ENCODE measurements at regions not wholly inside any gene's neighbourhood (a gene's known extent, or its start where the extent isn't known, plus 50 kb on each side); places are given as distances from the start of the nearest gene placed in this dataset.
A peak's percentile ranks its signal among the peaks of the same experiment; 100 is the strongest.

- H3K27me3 ChIP-seq (ENCODE audit: control insufficient read depth, insufficient read depth, low read length), result peaks cover 28% of the 10 kb centered on the region
Measured at GRCh38 chr13:94968757-94969086, 256.4 kb upstream of the SOX21 start.

GRCh38 chr13:94968040-94968756 lies 255.9 kb upstream of the SOX21 start:
- no peak overlapping the region for H3K9ac ChIP-seq (ENCODE audit: insufficient read depth, low read length)
- no peaks in the 10 kb centered on the region for H4K20me1 ChIP-seq (ENCODE audit: control insufficient read depth, extremely low read depth, insufficient read depth, low read length)
- peak; percentile 25 for TF ChIP-seq EZH2 (IDR thresholded peaks at IDR 0.05; ENCODE audit: low read length, missing control alignments)
- peak in 1 of 2 donors; percentile 9 for TF ChIP-seq CTCF (conservative IDR thresholded peaks at IDR 0.05 in 1 of 2, IDR thresholded peaks at IDR 0.05 in 1 of 2; ENCODE audit: low read depth in 1 of 2, low read length in 2 of 2)
- no peaks in the 10 kb centered on the region for H3K79me2 ChIP-seq (ENCODE audit: control insufficient read depth, insufficient read depth, low read length)
- no peaks in the 10 kb centered on the region for H3K4me1 ChIP-seq (ENCODE audit: control insufficient read depth, extremely low read depth, insufficient read depth, low read length)
- peak overlapping the region; percentile 44 for H3K4me2 ChIP-seq (ENCODE audit: extremely low read depth, insufficient read depth, low read length)
- H3K27ac ChIP-seq (ENCODE audit: insufficient read depth, low read length), result no peak overlapping the region
- H3K36me3 ChIP-seq (ENCODE audit: control insufficient read depth, insufficient read depth, low read length), result no peaks in the 10 kb centered on the region
- H2AFZ ChIP-seq (ENCODE audit: low read length), result no peak overlapping the region
- peak overlapping the region in 2 of 4 experiments; percentile 37 to 44 for H3K4me3 ChIP-seq (replicated peaks in 1 of 4; ENCODE audit: control extremely low read depth in 1 of 4, insufficient read depth in 1 of 4, low read depth in 3 of 4, low read length in 4 of 4)
- DNase-seq (ENCODE audit: low read depth in 2 of 2), result peak; percentile 7 to 20
- peaks cover 28% of the 10 kb centered on the region for H3K27me3 ChIP-seq (ENCODE audit: control insufficient read depth, insufficient read depth, low read length)
- H3K9me3 ChIP-seq (ENCODE audit: control insufficient read depth, insufficient read depth, low read depth, low read length), result no peaks in the 10 kb centered on the region

More at GRCh38 chr13:94968757-94969086, 256.4 kb upstream of the SOX21 start:
- Histone ChIP-seq H3K36me3 (ENCODE audit: control insufficient read depth, insufficient read depth, low read length) (no peaks in the 10 kb centered on the region), H3K9me3 (ENCODE audit: control insufficient read depth, insufficient read depth, low read depth, low read length) (no peaks in the 10 kb centered on the region), H3K27ac (ENCODE audit: insufficient read depth, low read length) (no peak overlapping the region), H3K4me1 (ENCODE audit: control insufficient read depth, extremely low read depth, insufficient read depth, low read length) (no peaks in the 10 kb centered on the region), H3K4me2 (ENCODE audit: extremely low read depth, insufficient read depth, low read length) (no peak overlapping the region), H4K20me1 (ENCODE audit: control insufficient read depth, extremely low read depth, insufficient read depth, low read length) (no peaks in the 10 kb centered on the region), H3K4me3 (replicated peaks in 1 of 4; ENCODE audit: control extremely low read depth in 1 of 4, insufficient read depth in 1 of 4, low read depth in 3 of 4, low read length in 4 of 4) (peak overlapping the region in 2 of 4 experiments; percentile 37 to 44), H2AFZ (ENCODE audit: low read length) (no peak overlapping the region), H3K79me2 (ENCODE audit: control insufficient read depth, insufficient read depth, low read length) (no peaks in the 10 kb centered on the region), H3K9ac (ENCODE audit: insufficient read depth, low read length) (no peak overlapping the region)
- no peak for TF ChIP-seq CTCF (conservative IDR thresholded peaks at IDR 0.05 in 1 of 2, IDR thresholded peaks at IDR 0.05 in 1 of 2; ENCODE audit: low read depth in 1 of 2, low read length in 2 of 2)
- TF ChIP-seq EZH2 (IDR thresholded peaks at IDR 0.05; ENCODE audit: low read length, missing control alignments), result peak; percentile 36
- DNase-seq (ENCODE audit: low read depth in 2 of 2), result peak in 1 of 2 donors; percentile 5

GRCh38 chr13:94967183-94968039 lies 255.1 kb upstream of the SOX21 start:
- Histone ChIP-seq H3K9ac (ENCODE audit: insufficient read depth, low read length) (no peak overlapping the region), H3K27ac (ENCODE audit: insufficient read depth, low read length) (no peak overlapping the region), H3K4me2 (ENCODE audit: extremely low read depth, insufficient read depth, low read length) (peak overlapping the region; percentile 44), H3K36me3 (ENCODE audit: control insufficient read depth, insufficient read depth, low read length) (no peaks in the 10 kb centered on the region), H4K20me1 (ENCODE audit: control insufficient read depth, extremely low read depth, insufficient read depth, low read length) (no peaks in the 10 kb centered on the region), H3K4me1 (ENCODE audit: control insufficient read depth, extremely low read depth, insufficient read depth, low read length) (no peaks in the 10 kb centered on the region), H3K9me3 (ENCODE audit: control insufficient read depth, insufficient read depth, low read depth, low read length) (no peaks in the 10 kb centered on the region), H2AFZ (ENCODE audit: low read length) (no peak overlapping the region), H3K79me2 (ENCODE audit: control insufficient read depth, insufficient read depth, low read length) (no peaks in the 10 kb centered on the region), H3K27me3 (ENCODE audit: control insufficient read depth, insufficient read depth, low read length) (peaks cover 28% of the 10 kb centered on the region), H3K4me3 (replicated peaks in 1 of 4; ENCODE audit: control extremely low read depth in 1 of 4, insufficient read depth in 1 of 4, low read depth in 3 of 4, low read length in 4 of 4) (peak overlapping the region in 2 of 4 experiments; percentile 37 to 44)
- DNase-seq (ENCODE audit: low read depth in 2 of 2), result peak; percentile 17 to 20
- TF ChIP-seq CTCF (conservative IDR thresholded peaks at IDR 0.05 in 1 of 2, IDR thresholded peaks at IDR 0.05 in 1 of 2; ENCODE audit: low read depth in 1 of 2, low read length in 2 of 2) (no peak), EZH2 (IDR thresholded peaks at IDR 0.05; ENCODE audit: low read length, missing control alignments) (peak; percentile 32)
